ENCODE measurements at regions not wholly inside any gene's neighbourhood (a gene's known extent, or its start where the extent isn't known, plus 50 kb on each side); places are given as distances from the start of the nearest gene placed in this dataset.

DNA sequence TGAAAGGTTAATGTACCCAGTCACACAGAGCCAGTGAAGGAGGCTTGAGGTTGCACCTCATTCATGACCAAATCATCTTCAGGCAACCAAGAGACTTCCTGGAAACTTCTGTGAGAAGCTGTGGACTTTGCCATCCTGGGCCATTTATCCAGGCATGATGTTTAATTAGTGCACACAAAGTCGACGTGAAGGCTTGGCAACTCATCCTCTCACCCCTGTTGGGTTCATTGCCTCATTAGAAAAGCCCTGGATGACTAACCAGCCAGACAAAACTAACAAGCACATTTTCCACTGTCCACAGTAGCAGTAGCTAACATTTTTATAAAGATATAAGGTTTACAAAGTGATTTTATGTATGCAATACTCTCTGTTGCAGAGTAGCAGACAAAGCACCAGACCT is 65.7 kb upstream of the ZNF462 start:
- TF ChIP-seq, protein P1, sequence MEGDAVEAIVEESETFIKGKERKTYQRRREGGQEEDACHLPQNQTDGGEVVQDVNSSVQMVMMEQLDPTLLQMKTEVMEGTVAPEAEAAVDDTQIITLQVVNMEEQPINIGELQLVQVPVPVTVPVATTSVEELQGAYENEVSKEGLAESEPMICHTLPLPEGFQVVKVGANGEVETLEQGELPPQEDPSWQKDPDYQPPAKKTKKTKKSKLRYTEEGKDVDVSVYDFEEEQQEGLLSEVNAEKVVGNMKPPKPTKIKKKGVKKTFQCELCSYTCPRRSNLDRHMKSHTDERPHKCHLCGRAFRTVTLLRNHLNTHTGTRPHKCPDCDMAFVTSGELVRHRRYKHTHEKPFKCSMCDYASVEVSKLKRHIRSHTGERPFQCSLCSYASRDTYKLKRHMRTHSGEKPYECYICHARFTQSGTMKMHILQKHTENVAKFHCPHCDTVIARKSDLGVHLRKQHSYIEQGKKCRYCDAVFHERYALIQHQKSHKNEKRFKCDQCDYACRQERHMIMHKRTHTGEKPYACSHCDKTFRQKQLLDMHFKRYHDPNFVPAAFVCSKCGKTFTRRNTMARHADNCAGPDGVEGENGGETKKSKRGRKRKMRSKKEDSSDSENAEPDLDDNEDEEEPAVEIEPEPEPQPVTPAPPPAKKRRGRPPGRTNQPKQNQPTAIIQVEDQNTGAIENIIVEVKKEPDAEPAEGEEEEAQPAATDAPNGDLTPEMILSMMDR (IDR thresholded peaks at IDR 0.05) = no peak
- no peak for TF ChIP-seq POLR2A (IDR thresholded peaks at IDR 0.05)
